Vagina (tissue), 2 donors: ENCODE measurements at regions not wholly inside any gene's neighbourhood (a gene's known extent, or its start where the extent isn't known, plus 50 kb on each side); places are given as distances from the start of the nearest gene placed in this dataset.

Source experiments
- DNase-seq, 2 donors: peaks; one replicate each; pipeline ENCODE4 v3.0.0-alpha.2; 2017; ENCODE audit errors: extremely low spot score in 2 of 2
- H3K27ac ChIP-seq: fragments of 200-600 bp; sonication (generic); one replicate; pipeline ENCODE4 v1.5.1; 2019
- H3K27me3 ChIP-seq: fragments of 200-600 bp; sonication (generic); one replicate; pipeline ENCODE4 v1.5.1; 2019
- H3K36me3 ChIP-seq, 2 donors: fragments of 200-600 bp; sonication (generic); one replicate each; pipeline ENCODE4 v1.5.1; 2017 to 2019
- H3K4me1 ChIP-seq: fragments of 200-600 bp; sonication (generic); one replicate; pipeline ENCODE4 v1.5.1; 2019
- H3K4me3 ChIP-seq, 2 donors: fragments of 200-600 bp; sonication (generic); 1 replicate in 1 of 2; 2 replicates in 1 of 2; pipeline ENCODE4 v1.5.1; 2016 to 2019
- H3K9me3 ChIP-seq: fragments of 200-600 bp; sonication (generic); one replicate; pipeline ENCODE4 v1.5.1; 2019
- CTCF ChIP-seq, 3 experiments: fragments of 450-650 bp in 2 of 3; fragments of 200-600 bp in 1 of 3; sonication (generic) in 1 of 3; IDR thresholded peaks; one replicate each; pipeline ENCODE4 v1.5.1; 2017 to 2019; ENCODE audit warnings: antibody characterized with exemption in 3 of 3, mild to moderate bottlenecking in 2 of 3, moderate library complexity in 2 of 3
- POLR2A ChIP-seq, 2 donors: fragments of 450-650 bp; IDR thresholded peaks; one replicate each; pipeline ENCODE4 v1.6.1; 2017; ENCODE audit warnings: antibody characterized with exemption in 2 of 2, mild to moderate bottlenecking in 2 of 2, moderate library complexity in 2 of 2
- POLR2AphosphoS5 ChIP-seq, 2 donors: sonication (generic); formaldehyde crosslinking; IDR thresholded peaks; one replicate each; pipeline ENCODE4 v1.9.0; 2017; ENCODE audit warnings: antibody characterized with exemption in 2 of 2, mild to moderate bottlenecking in 2 of 2, low read depth in 1 of 2; ENCODE audit not compliant: insufficient read depth in 1 of 2
- intact Hi-C: fragments of 100-400 bp; cut with DNase I; formaldehyde crosslinking; loops from one replicate; pipeline ENCODE4 v1.15.1; 2023

GRCh38 chr11:71336176-71336995 is 84.0 kb upstream of the SHANK2 start:
- Histone ChIP-seq H3K4me1 (peaks cover 21% of the 10 kb centered on the region), H3K4me3 (no peak overlapping the region), H3K9me3 (no peaks in the 10 kb centered on the region), H3K27ac (no peak overlapping the region), H3K36me3 (no peaks in the 10 kb centered on the region), H3K27me3 (no peaks in the 10 kb centered on the region)
- intact Hi-C loops: no loop called here
- TF ChIP-seq POLR2AphosphoS5 (IDR thresholded peaks at IDR 0.05; ENCODE audit: insufficient read depth in 1 of 2, low read depth in 1 of 2) (no peak), POLR2A (IDR thresholded peaks at IDR 0.05) (no peak), CTCF (IDR thresholded peaks at IDR 0.05) (no peak)
- no peak for DNase-seq

- H3K4me3 ChIP-seq: no peak overlapping the region
- no peak for TF ChIP-seq POLR2AphosphoS5 (IDR thresholded peaks at IDR 0.05; ENCODE audit: insufficient read depth in 1 of 2, low read depth in 1 of 2)
- no peak for TF ChIP-seq POLR2A (IDR thresholded peaks at IDR 0.05)
- no peak for TF ChIP-seq CTCF (IDR thresholded peaks at IDR 0.05)
- intact Hi-C loops: no loop called here
- H3K4me1 ChIP-seq: peaks cover 21% of the 10 kb centered on the region
- no peaks in the 10 kb centered on the region for H3K36me3 ChIP-seq
- H3K27me3 ChIP-seq: no peaks in the 10 kb centered on the region
- DNase-seq: no peak
- no peaks in the 10 kb centered on the region for H3K9me3 ChIP-seq
- no peak overlapping the region for H3K27ac ChIP-seq
Observed at GRCh38 chr11:71335371-71335770, 83.0 kb upstream of the SHANK2 start.

GRCh38 chr11:71334191-71334590 is 81.8 kb upstream of the SHANK2 start:
- intact Hi-C loops: no loop called here
- Histone ChIP-seq H3K9me3 (no peaks in the 10 kb centered on the region), H3K27ac (no peak overlapping the region), H3K4me3 (no peak overlapping the region), H3K4me1 (peaks cover 11% of the 10 kb centered on the region), H3K27me3 (no peaks in the 10 kb centered on the region), H3K36me3 (no peaks in the 10 kb centered on the region)
- TF ChIP-seq POLR2AphosphoS5 (IDR thresholded peaks at IDR 0.05; ENCODE audit: insufficient read depth in 1 of 2, low read depth in 1 of 2) (no peak), CTCF (IDR thresholded peaks at IDR 0.05) (no peak), POLR2A (IDR thresholded peaks at IDR 0.05) (no peak)
- DNase-seq: no peak

GRCh38 chr11:71333473-71333872 is 81.1 kb upstream of the SHANK2 start:
- no peak for DNase-seq
- H3K4me3 ChIP-seq: no peak overlapping the region
- no peaks in the 10 kb centered on the region for H3K9me3 ChIP-seq
- peaks cover 4% of the 10 kb centered on the region for H3K4me1 ChIP-seq
- H3K27ac ChIP-seq: no peak overlapping the region
- no peaks in the 10 kb centered on the region for H3K36me3 ChIP-seq
- intact Hi-C loops: no loop called here
- H3K27me3 ChIP-seq: no peaks in the 10 kb centered on the region
- TF ChIP-seq POLR2AphosphoS5 (IDR thresholded peaks at IDR 0.05; ENCODE audit: insufficient read depth in 1 of 2, low read depth in 1 of 2) (no peak), CTCF (IDR thresholded peaks at IDR 0.05) (no peak), POLR2A (IDR thresholded peaks at IDR 0.05) (no peak)

GRCh38 chr11:71332447-71332846 is 80.1 kb upstream of the SHANK2 start:
- H3K4me3 ChIP-seq: no peak overlapping the region
- DNase-seq: no peak
- intact Hi-C loops: no loop called here
- H3K36me3 ChIP-seq: no peaks in the 10 kb centered on the region
- TF ChIP-seq CTCF (IDR thresholded peaks at IDR 0.05) (no peak), POLR2A (IDR thresholded peaks at IDR 0.05) (no peak), POLR2AphosphoS5 (IDR thresholded peaks at IDR 0.05; ENCODE audit: insufficient read depth in 1 of 2, low read depth in 1 of 2) (no peak)
- H3K4me1 ChIP-seq: no peaks in the 10 kb centered on the region
- H3K9me3 ChIP-seq: no peaks in the 10 kb centered on the region
- no peaks in the 10 kb centered on the region for H3K27me3 ChIP-seq
- H3K27ac ChIP-seq: no peak overlapping the region
